Uterus (tissue), 3 donors: ENCODE measurements at regions not wholly inside any gene's neighbourhood (a gene's known extent, or its start where the extent isn't known, plus 50 kb on each side); places are given as distances from the start of the nearest gene placed in this dataset.

Experiments
- DNase-seq, 2 donors: peaks; one replicate each; pipeline ENCODE4 v3.0.0-alpha.2; 2019 to 2020
- H3K27ac ChIP-seq, 2 donors: fragments of 200-600 bp; sonication (generic); 1 replicate in 1 of 2; 2 replicates in 1 of 2; pipeline ENCODE4 v1.5.1; 2016 to 2018
- H3K27me3 ChIP-seq, 2 donors: fragments of 200-600 bp; sonication (generic); one replicate each; pipeline ENCODE4 v1.5.1; 2018 to 2019; ENCODE audit warnings: control low read depth in 1 of 2
- H3K36me3 ChIP-seq, 2 donors: fragments of 200-600 bp; sonication (generic); one replicate each; pipeline ENCODE4 v1.5.1; 2019; ENCODE audit warnings: control low read depth in 1 of 2
- H3K4me1 ChIP-seq, 2 donors: fragments of 200-600 bp; sonication (generic); one replicate each; pipeline ENCODE4 v1.5.1; 2018 to 2019; ENCODE audit warnings: control low read depth in 1 of 2
- H3K4me3 ChIP-seq, 2 donors: fragments of 200-600 bp; sonication (generic); 1 replicate in 1 of 2; 2 replicates in 1 of 2; pipeline ENCODE4 v1.5.1; 2018 to 2019; ENCODE audit warnings: mild to moderate bottlenecking in 1 of 2
- H3K9me3 ChIP-seq, 2 donors: fragments of 200-600 bp; sonication (generic); one replicate each; pipeline ENCODE4 v1.5.1; 2019; ENCODE audit warnings: control low read depth in 1 of 2
- POLR2A ChIP-seq, 2 donors: fragments of 450-650 bp; IDR thresholded peaks; one replicate each; pipeline ENCODE4 v1.6.1; 2016; ENCODE audit warnings: antibody characterized with exemption in 2 of 2, mild to moderate bottlenecking in 1 of 2, moderate library complexity in 1 of 2
- intact Hi-C: fragments of 100-400 bp; cut with DNase I; formaldehyde crosslinking; loops from one replicate; pipeline ENCODE4 v1.15.1; 2023; ENCODE audit warnings: low total_unique reads
- TF ChIP-seq, protein P1 (sequence below), 4 experiments: fragments of 200-600 bp in 2 of 4; fragments of 450-650 bp in 2 of 4; sonication (generic) in 2 of 4; IDR thresholded peaks; one replicate each; pipeline ENCODE4 v1.5.1; 2016 to 2019; ENCODE audit warnings: antibody characterized with exemption in 4 of 4, mild to moderate bottlenecking in 2 of 4, moderate library complexity in 1 of 4
- donor health status: DM: yes; HTN: yes; CAD: no.

DNA sequence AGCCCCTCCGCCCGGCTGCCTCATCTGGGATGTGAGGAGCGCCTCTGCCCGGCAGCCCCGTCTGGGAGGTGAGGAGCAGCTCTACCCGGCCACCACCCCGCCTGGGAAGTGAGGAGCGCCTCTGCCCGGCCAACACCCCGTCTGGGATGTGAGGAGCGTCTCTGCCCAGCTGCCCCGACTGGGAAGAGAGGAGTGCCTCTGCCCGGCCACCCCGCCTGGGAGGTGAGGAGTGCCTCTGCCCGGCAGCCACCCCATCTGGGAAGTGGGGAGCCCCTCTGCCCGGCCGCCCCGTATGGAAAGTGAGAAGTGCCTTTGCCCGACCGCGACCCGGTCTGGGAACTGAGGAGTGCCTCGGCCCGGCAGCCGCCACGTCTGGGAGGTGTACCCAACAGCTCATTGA, 74.3 kb upstream of the TNIP3 start:
- intact Hi-C loops, result no loop called here
- no peaks in the 10 kb centered on the region for H3K36me3 ChIP-seq
- no peaks in the 10 kb centered on the region for H3K4me1 ChIP-seq
- H3K4me3 ChIP-seq, result no peak overlapping the region
- no peaks in the 10 kb centered on the region for H3K9me3 ChIP-seq
- TF ChIP-seq POLR2A (IDR thresholded peaks at IDR 0.05), result no peak
- TF ChIP-seq, protein P1, sequence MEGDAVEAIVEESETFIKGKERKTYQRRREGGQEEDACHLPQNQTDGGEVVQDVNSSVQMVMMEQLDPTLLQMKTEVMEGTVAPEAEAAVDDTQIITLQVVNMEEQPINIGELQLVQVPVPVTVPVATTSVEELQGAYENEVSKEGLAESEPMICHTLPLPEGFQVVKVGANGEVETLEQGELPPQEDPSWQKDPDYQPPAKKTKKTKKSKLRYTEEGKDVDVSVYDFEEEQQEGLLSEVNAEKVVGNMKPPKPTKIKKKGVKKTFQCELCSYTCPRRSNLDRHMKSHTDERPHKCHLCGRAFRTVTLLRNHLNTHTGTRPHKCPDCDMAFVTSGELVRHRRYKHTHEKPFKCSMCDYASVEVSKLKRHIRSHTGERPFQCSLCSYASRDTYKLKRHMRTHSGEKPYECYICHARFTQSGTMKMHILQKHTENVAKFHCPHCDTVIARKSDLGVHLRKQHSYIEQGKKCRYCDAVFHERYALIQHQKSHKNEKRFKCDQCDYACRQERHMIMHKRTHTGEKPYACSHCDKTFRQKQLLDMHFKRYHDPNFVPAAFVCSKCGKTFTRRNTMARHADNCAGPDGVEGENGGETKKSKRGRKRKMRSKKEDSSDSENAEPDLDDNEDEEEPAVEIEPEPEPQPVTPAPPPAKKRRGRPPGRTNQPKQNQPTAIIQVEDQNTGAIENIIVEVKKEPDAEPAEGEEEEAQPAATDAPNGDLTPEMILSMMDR (IDR thresholded peaks at IDR 0.05), result no peak
- H3K27me3 ChIP-seq, result no peaks in the 10 kb centered on the region
- DNase-seq, result no peak
- H3K27ac ChIP-seq, result no peak overlapping the region

DNA sequence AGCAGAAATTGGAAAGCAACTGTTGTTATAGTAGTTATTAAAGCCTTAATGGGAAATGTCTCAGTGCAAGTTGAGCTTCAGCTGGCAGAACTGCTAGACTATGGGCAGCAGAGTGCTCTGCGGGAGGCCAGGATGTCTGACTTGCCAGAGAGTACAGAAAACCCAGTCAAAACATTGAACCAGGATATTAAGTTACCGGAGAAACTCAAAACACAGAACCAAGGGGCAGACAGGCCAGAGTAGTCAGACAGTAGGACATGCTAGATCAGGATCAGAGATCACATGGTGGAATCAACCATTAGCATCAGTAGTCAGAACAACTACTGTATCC, 72.9 kb upstream of the TNIP3 start:
- DNase-seq, result no peak
- no peaks in the 10 kb centered on the region for H3K36me3 ChIP-seq
- H3K4me3 ChIP-seq, result no peak overlapping the region
- H3K27ac ChIP-seq, result no peak overlapping the region
- no peaks in the 10 kb centered on the region for H3K9me3 ChIP-seq
- TF ChIP-seq POLR2A (IDR thresholded peaks at IDR 0.05), result no peak
- TF ChIP-seq, protein P1 (IDR thresholded peaks at IDR 0.05), result no peak
- H3K4me1 ChIP-seq, result no peaks in the 10 kb centered on the region
- H3K27me3 ChIP-seq, result no peaks in the 10 kb centered on the region
- intact Hi-C loops, result no loop called here

- Histone ChIP-seq H3K27me3 (no peaks in the 10 kb centered on the region), H3K9me3 (no peaks in the 10 kb centered on the region), H3K4me3 (no peak overlapping the region), H3K27ac (no peak overlapping the region), H3K4me1 (no peaks in the 10 kb centered on the region), H3K36me3 (no peaks in the 10 kb centered on the region)
- TF ChIP-seq, protein P1 (IDR thresholded peaks at IDR 0.05), result no peak
- no peak for TF ChIP-seq POLR2A (IDR thresholded peaks at IDR 0.05)
- intact Hi-C loops, result no loop called here
- no peak for DNase-seq
These were observed 72.4 kb upstream of the TNIP3 start for GRCh38 chr4:121236353-121237068.

DNA sequence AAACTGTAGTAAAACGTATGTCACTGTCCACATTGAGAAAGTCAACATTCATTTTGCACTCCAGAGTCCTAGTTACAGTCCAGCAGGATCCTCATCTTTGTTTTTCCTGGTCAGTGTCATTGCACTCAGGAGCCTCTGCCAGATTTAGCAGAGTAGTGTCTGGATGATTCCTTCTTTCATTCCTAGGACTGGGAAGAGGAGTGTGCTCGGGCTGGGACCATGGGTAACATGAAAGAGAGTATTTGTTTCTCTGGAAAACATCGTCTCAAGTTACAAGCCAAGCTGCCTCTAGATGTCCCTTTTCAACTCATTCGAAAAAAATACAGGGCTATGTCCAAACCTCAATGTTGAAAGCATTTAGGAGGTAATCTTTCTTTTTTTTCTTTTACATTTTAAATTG, 69.9 kb upstream of the TNIP3 start:
- no peaks in the 10 kb centered on the region for H3K27me3 ChIP-seq
- no peaks in the 10 kb centered on the region for H3K36me3 ChIP-seq
- no peak for DNase-seq
- no peak overlapping the region for H3K27ac ChIP-seq
- TF ChIP-seq POLR2A (IDR thresholded peaks at IDR 0.05), result no peak
- TF ChIP-seq, protein P1 (IDR thresholded peaks at IDR 0.05), result no peak
- no peaks in the 10 kb centered on the region for H3K9me3 ChIP-seq
- no peaks in the 10 kb centered on the region for H3K4me1 ChIP-seq
- no peak overlapping the region for H3K4me3 ChIP-seq
- intact Hi-C loops, result no loop called here

DNA sequence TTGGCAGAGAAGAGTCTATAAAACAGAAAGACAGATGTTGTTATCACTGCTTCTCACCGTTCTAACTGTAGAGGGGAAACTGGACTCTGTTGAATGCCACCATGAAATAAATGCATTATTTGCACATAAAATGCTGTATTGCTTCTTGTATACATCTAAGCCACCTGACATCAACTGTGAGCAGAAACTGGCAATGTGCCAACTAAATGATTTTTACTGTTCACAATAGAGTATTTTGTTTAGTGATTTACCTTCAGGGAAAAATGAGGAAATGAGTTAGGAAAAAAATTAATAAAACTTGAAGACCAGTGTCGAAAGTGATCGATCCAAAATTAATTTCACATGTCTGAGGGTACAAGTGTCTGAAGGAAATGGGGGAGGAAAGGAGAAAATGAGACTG, 65.9 kb upstream of the TNIP3 start:
- intact Hi-C loops, result no loop called here

More for the DNA sequence above, 65.9 kb upstream of the TNIP3 start:
- Histone ChIP-seq H3K9me3 (no peaks in the 10 kb centered on the region), H3K27me3 (no peaks in the 10 kb centered on the region), H3K4me1 (no peaks in the 10 kb centered on the region), H3K36me3 (no peaks in the 10 kb centered on the region), H3K27ac (no peak overlapping the region), H3K4me3 (no peak overlapping the region)
- no peak for TF ChIP-seq POLR2A (IDR thresholded peaks at IDR 0.05)
- TF ChIP-seq, protein P1 (IDR thresholded peaks at IDR 0.05), result no peak
- no peak for DNase-seq
